Keratinocyte (primary cell): ENCODE measurements at regions not wholly inside any gene's neighbourhood (a gene's known extent, or its start where the extent isn't known, plus 50 kb on each side); places are given as distances from the start of the nearest gene placed in this dataset.

ENCODE experiments used
- DNase-seq: peaks from one replicate; pipeline ENCODE4 v3.0.0-alpha.2; 2011; ENCODE audit warnings: low read depth, missing footprints, low spot score
- FAIRE-seq: peaks from 2 replicates; lab custom pipeline; 2011; peaks lifted over from hg19 to GRCh38; lab: Jason Lieb, UNC
- H2AFZ ChIP-seq: 2 replicates; pipeline ENCODE4 v1.6.0; 2012; ENCODE audit warnings: low read length, control low read depth, inconsistent platforms; ENCODE audit not compliant: control insufficient read depth
- H3K27ac ChIP-seq: 2 replicates; pipeline ENCODE4 v1.5.1; 2011; ENCODE audit warnings: low read length; ENCODE audit not compliant: control insufficient read depth, insufficient read depth
- H3K27me3 ChIP-seq: 3 replicates; pipeline ENCODE4 v1.6.0; 2011; ENCODE audit warnings: low read length; ENCODE audit not compliant: control insufficient read depth, insufficient read depth; ENCODE audit errors: extremely low read depth
- H3K36me3 ChIP-seq, 2 experiments: 2 replicates in 1 of 2; 3 replicates in 1 of 2; pipeline ENCODE4 v1.5.1; 2011; ENCODE audit warnings: low read length in 2 of 2, mild to moderate bottlenecking in 1 of 2; ENCODE audit not compliant: control insufficient read depth in 2 of 2, insufficient read depth in 2 of 2; ENCODE audit errors: extremely low read depth in 1 of 2
- H3K4me1 ChIP-seq: 3 replicates; pipeline ENCODE4 v1.5.1; 2011; ENCODE audit warnings: low read length; ENCODE audit not compliant: control insufficient read depth, insufficient read depth; ENCODE audit errors: extremely low read depth
- H3K4me2 ChIP-seq: 3 replicates; pipeline ENCODE4 v1.6.0; 2011; ENCODE audit warnings: low read depth, low read length; ENCODE audit not compliant: control insufficient read depth, insufficient read depth; ENCODE audit errors: extremely low read depth
- H3K4me3 ChIP-seq, 3 experiments: fragments of 200-600 bp in 1 of 3; sonication (generic) in 1 of 3; 2 replicates in 2 of 3; 3 replicates in 1 of 3; pipeline ENCODE4 v1.5.1; 2011 to 2016; ENCODE audit warnings: low read length in 3 of 3, mild to moderate bottlenecking in 3 of 3, control low read depth in 2 of 3, inconsistent platforms in 1 of 3, low read depth in 1 of 3, mixed read lengths in 1 of 3, mixed run types in 1 of 3, moderate library complexity in 1 of 3; ENCODE audit not compliant: control insufficient read depth in 2 of 3, insufficient read depth in 2 of 3; ENCODE audit errors: extremely low read depth in 1 of 3
- H3K79me2 ChIP-seq: 2 replicates; pipeline ENCODE4 v1.6.0; 2012; ENCODE audit warnings: low read length; ENCODE audit not compliant: control insufficient read depth, insufficient read depth
- H3K9ac ChIP-seq: 3 replicates; pipeline ENCODE4 v1.6.0; 2011; ENCODE audit warnings: low read length; ENCODE audit not compliant: control insufficient read depth, insufficient read depth; ENCODE audit errors: extremely low read depth
- H3K9me1 ChIP-seq: 3 replicates; pipeline ENCODE4 v1.6.0; 2011; ENCODE audit warnings: low read length; ENCODE audit not compliant: control insufficient read depth, insufficient read depth; ENCODE audit errors: extremely low read depth
- H3K9me3 ChIP-seq: 2 replicates; pipeline ENCODE4 v1.5.1; 2012; ENCODE audit warnings: low read depth, low read length; ENCODE audit not compliant: control insufficient read depth
- H4K20me1 ChIP-seq: 3 replicates; pipeline ENCODE4 v1.6.0; 2011; ENCODE audit warnings: low read length; ENCODE audit not compliant: control insufficient read depth, insufficient read depth; ENCODE audit errors: extremely low read depth
- CTCF ChIP-seq, 3 experiments: IDR thresholded peaks in 1 of 3; conservative IDR thresholded peaks in 1 of 3; optimal IDR thresholded peaks in 1 of 3; 2 replicates in 2 of 3; 3 replicates in 1 of 3; pipeline versions ENCODE3 to v1.5.1; 2011; ENCODE audit warnings: low read length in 3 of 3, mild to moderate bottlenecking in 3 of 3, moderate library complexity in 2 of 3, control low read depth in 1 of 3, inconsistent platforms in 1 of 3; ENCODE audit not compliant: insufficient read depth in 2 of 3; ENCODE audit errors: extremely low read depth in 1 of 3
- EZH2 ChIP-seq: IDR thresholded peaks from one replicate; pipeline ENCODE4 v1.6.1; 2012; ENCODE audit warnings: inconsistent platforms, mild to moderate bottlenecking, low read length, moderate library complexity
- dilution Hi-C: fragments of 300-500 bp; cut with MboI; formaldehyde crosslinking; loops from one replicate; pipeline ENCODE4 v1.7.0; 2020; ENCODE audit warnings: low sequenced_read_pairs; ENCODE audit not compliant: extremely low pct_ligation_motif_present

GRCh38 chr2:163505281-163505680 lies 230.5 kb downstream of the FIGN start:
- FAIRE-seq, result no peak
- no peak overlapping the region for H2AFZ ChIP-seq
- no peak overlapping the region for H3K4me3 ChIP-seq
- no peak overlapping the region for H3K9ac ChIP-seq
- TF ChIP-seq CTCF (optimal IDR thresholded peaks at IDR 0.05 in 1 of 3, IDR thresholded peaks at IDR 0.05 in 1 of 3, conservative IDR thresholded peaks at IDR 0.05 in 1 of 3; ENCODE audit: extremely low read depth in 1 of 3, insufficient read depth in 2 of 3, low read length in 3 of 3) (no peak), EZH2 (no peak)
- H3K9me3 ChIP-seq, result no peaks in the 10 kb centered on the region
- dilution Hi-C loops, result no loop called here
- no peak for DNase-seq
- no peak overlapping the region for H3K4me2 ChIP-seq
- H3K4me1 ChIP-seq, result no peaks in the 10 kb centered on the region
- H4K20me1 ChIP-seq, result no peaks in the 10 kb centered on the region
- no peaks in the 10 kb centered on the region for H3K9me1 ChIP-seq
- no peaks in the 10 kb centered on the region for H3K79me2 ChIP-seq
- H3K27ac ChIP-seq, result no peak overlapping the region
- H3K36me3 ChIP-seq, result no peaks in the 10 kb centered on the region
- H3K27me3 ChIP-seq, result no peaks in the 10 kb centered on the region

GRCh38 chr2:163493359-163494298 lies 242.2 kb downstream of the FIGN start:
- Histone ChIP-seq H3K4me2 (no peak overlapping the region), H3K9ac (no peak overlapping the region), H4K20me1 (no peaks in the 10 kb centered on the region), H3K9me1 (no peaks in the 10 kb centered on the region), H3K79me2 (no peaks in the 10 kb centered on the region), H3K4me3 (no peak overlapping the region), H3K27me3 (no peaks in the 10 kb centered on the region), H3K4me1 (no peaks in the 10 kb centered on the region), H3K9me3 (no peaks in the 10 kb centered on the region), H3K36me3 (no peaks in the 10 kb centered on the region), H2AFZ (no peak overlapping the region), H3K27ac (no peak overlapping the region)
- FAIRE-seq (no peak), DNase-seq (no peak)
- TF ChIP-seq CTCF (optimal IDR thresholded peaks at IDR 0.05 in 1 of 3, IDR thresholded peaks at IDR 0.05 in 1 of 3, conservative IDR thresholded peaks at IDR 0.05 in 1 of 3; ENCODE audit: extremely low read depth in 1 of 3, insufficient read depth in 2 of 3, low read length in 3 of 3) (no peak), EZH2 (no peak)
- dilution Hi-C loops, result no loop called here
